A549 (cell line): ENCODE measurements at regions not wholly inside any gene's neighbourhood (a gene's known extent, or its start where the extent isn't known, plus 50 kb on each side); places are given as distances from the start of the nearest gene placed in this dataset.

ENCODE experiments used
- EP300 ChIP-seq, 2 experiments: fragments of >200 bp; sonication (Bioruptor Twin); formaldehyde crosslinking; IDR thresholded peaks; 2 replicates in 1 of 2; 3 replicates in 1 of 2; pipeline ENCODE4 v1.6.1; 2016 to 2017
- HDAC2 ChIP-seq: fragments of 200-600 bp; sonication (generic); IDR thresholded peaks from 2 replicates; pipeline ENCODE4 v1.6.1; 2016
- MAFK ChIP-seq: fragments of 450-650 bp; IDR thresholded peaks from 2 replicates; pipeline ENCODE4 v1.6.1; 2014; ENCODE audit not compliant: partially characterized antibody
- MYC ChIP-seq: IDR thresholded peaks from 2 replicates; pipeline ENCODE4 v1.6.1; 2012; ENCODE audit warnings: mild to moderate bottlenecking, inconsistent platforms, low read length, improper control_type of control experiment, borderline replicate concordance
- SMC3 ChIP-seq: fragments of >200 bp; sonication (Bioruptor Twin); formaldehyde crosslinking; IDR thresholded peaks from 3 replicates; pipeline ENCODE4 v1.6.1; 2018; ENCODE audit warnings: inconsistent platforms
- TF ChIP-seq, protein P1 (sequence below): fragments of >200 bp; sonication (Bioruptor Twin); formaldehyde crosslinking; IDR thresholded peaks from 3 replicates; pipeline ENCODE4 v1.5.1; 2016
- TF ChIP-seq, protein P2 (sequence below): IDR thresholded peaks from 2 replicates; pipeline ENCODE4 v1.6.1; 2012

DNA sequence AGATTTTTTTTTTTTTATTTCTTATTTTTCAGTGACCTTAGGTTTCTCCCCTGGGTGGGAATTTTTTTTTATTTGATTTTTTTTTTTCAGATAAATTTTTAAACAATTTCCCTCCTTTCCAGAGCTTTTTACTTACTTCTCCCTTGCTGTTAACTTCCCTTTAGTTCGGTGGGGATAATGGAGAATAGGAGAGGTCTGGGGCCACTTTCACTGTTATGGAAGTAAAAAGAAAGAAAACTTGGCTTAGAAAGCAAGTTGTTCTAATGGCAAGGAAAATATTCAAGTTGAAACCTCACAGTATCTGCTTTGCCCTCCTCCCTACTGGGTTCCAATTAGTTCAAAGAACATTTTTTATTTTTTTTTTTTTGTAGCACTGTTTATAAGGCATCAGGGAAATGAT lies 537.1 kb upstream of the NXPH2 start:
- TF ChIP-seq MYC: no peak
- no peak for TF ChIP-seq HDAC2
- TF ChIP-seq, protein P1, sequence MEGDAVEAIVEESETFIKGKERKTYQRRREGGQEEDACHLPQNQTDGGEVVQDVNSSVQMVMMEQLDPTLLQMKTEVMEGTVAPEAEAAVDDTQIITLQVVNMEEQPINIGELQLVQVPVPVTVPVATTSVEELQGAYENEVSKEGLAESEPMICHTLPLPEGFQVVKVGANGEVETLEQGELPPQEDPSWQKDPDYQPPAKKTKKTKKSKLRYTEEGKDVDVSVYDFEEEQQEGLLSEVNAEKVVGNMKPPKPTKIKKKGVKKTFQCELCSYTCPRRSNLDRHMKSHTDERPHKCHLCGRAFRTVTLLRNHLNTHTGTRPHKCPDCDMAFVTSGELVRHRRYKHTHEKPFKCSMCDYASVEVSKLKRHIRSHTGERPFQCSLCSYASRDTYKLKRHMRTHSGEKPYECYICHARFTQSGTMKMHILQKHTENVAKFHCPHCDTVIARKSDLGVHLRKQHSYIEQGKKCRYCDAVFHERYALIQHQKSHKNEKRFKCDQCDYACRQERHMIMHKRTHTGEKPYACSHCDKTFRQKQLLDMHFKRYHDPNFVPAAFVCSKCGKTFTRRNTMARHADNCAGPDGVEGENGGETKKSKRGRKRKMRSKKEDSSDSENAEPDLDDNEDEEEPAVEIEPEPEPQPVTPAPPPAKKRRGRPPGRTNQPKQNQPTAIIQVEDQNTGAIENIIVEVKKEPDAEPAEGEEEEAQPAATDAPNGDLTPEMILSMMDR: no peak
- no peak for TF ChIP-seq EP300 (IDR thresholded peaks at IDR 0.05)
- TF ChIP-seq MAFK: no peak
- TF ChIP-seq, protein P2, sequence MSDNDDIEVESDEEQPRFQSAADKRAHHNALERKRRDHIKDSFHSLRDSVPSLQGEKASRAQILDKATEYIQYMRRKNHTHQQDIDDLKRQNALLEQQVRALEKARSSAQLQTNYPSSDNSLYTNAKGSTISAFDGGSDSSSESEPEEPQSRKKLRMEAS: no peak
- no peak for TF ChIP-seq SMC3
